ENCODE measurements at regions not wholly inside any gene's neighbourhood (a gene's known extent, or its start where the extent isn't known, plus 50 kb on each side); places are given as distances from the start of the nearest gene placed in this dataset.

DNA sequence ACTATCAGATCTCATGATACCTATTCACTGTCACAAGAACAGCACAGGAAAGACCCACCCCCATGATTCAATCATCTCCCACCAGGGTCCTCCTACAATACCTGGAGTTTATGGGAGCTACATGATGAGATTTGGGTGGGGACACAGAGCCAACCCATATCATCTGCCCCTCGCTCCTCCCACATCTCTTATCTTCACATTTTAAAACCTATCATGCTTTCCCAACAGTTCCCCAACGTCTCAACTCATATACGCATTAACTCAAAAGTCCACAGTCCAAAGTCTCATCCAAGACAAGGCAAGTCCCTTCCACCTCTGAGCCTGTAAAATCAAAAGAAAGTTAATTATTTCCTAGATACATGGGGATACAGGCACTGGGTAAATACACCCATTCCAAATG lies 1185.2 kb downstream of the PCDH7 start:
- no peak overlapping the region for H2BK5ac ChIP-seq (ENCODE audit: insufficient read length, low read length)
- H2AK5ac ChIP-seq (ENCODE audit: insufficient read length, low read length) = no peak overlapping the region
- no peak overlapping the region for H2BK12ac ChIP-seq (ENCODE audit: insufficient read length, low read depth, low read length)
- H4K5ac ChIP-seq (ENCODE audit: insufficient read length, low read depth, low read length) = no peak overlapping the region
- Mint-ChIP-seq H3K27me3 (ENCODE audit: low read depth) (no peaks in the 10 kb centered on the region), H3K4me3 (no peak overlapping the region), H3K9me3 (peaks cover 16 to 17% of the 10 kb centered on the region in 2 experiments), H3K36me3 (ENCODE audit: insufficient read depth in 1 of 3, low read depth in 3 of 3) (peaks cover 9 to 20% (median 10%) of the 10 kb centered on the region in 3 experiments; a peak in 6 of 7 replicates), H3K27ac (no peak overlapping the region), H3K4me1 (no peaks in the 10 kb centered on the region)
- H3K9me3 ChIP-seq (ENCODE audit: control insufficient read depth, low read depth, low read length) = peaks cover 8% of the 10 kb centered on the region
- no peaks in the 10 kb centered on the region for H4K20me1 ChIP-seq (ENCODE audit: control insufficient read depth, insufficient read depth, insufficient read length)
- DNase-seq = no peak
- no peak overlapping the region for H2BK20ac ChIP-seq (ENCODE audit: low read depth, low read length, poor library complexity, severe bottlenecking)
- H3K4me1 ChIP-seq (ENCODE audit: insufficient read depth, low read length) = no peaks in the 10 kb centered on the region
- H3K56ac ChIP-seq (ENCODE audit: insufficient read length, low read depth, low read length) = no peak overlapping the region
- no peak overlapping the region for H3K14ac ChIP-seq (ENCODE audit: insufficient read depth, low read length)
- no peaks in the 10 kb centered on the region for H3K27me3 ChIP-seq (ENCODE audit: insufficient read depth, low read length)
- no peak overlapping the region for H3K18ac ChIP-seq (ENCODE audit: insufficient read length, low read depth, low read length)
- no peaks in the 10 kb centered on the region for H3K23me2 ChIP-seq (ENCODE audit: insufficient read length, low read depth, low read length, poor library complexity, severe bottlenecking)
- no peak overlapping the region for H3K4me2 ChIP-seq (ENCODE audit: insufficient read depth, insufficient read length, low read length)
- H3K79me1 ChIP-seq (ENCODE audit: insufficient read depth, low read depth, low read length, poor library complexity, severe bottlenecking) = no peaks in the 10 kb centered on the region
- H3K79me2 ChIP-seq (ENCODE audit: insufficient read depth, low read length) = no peaks in the 10 kb centered on the region
- no peak overlapping the region for H2BK15ac ChIP-seq (ENCODE audit: low read depth, low read length)
- TF ChIP-seq, protein P1, sequence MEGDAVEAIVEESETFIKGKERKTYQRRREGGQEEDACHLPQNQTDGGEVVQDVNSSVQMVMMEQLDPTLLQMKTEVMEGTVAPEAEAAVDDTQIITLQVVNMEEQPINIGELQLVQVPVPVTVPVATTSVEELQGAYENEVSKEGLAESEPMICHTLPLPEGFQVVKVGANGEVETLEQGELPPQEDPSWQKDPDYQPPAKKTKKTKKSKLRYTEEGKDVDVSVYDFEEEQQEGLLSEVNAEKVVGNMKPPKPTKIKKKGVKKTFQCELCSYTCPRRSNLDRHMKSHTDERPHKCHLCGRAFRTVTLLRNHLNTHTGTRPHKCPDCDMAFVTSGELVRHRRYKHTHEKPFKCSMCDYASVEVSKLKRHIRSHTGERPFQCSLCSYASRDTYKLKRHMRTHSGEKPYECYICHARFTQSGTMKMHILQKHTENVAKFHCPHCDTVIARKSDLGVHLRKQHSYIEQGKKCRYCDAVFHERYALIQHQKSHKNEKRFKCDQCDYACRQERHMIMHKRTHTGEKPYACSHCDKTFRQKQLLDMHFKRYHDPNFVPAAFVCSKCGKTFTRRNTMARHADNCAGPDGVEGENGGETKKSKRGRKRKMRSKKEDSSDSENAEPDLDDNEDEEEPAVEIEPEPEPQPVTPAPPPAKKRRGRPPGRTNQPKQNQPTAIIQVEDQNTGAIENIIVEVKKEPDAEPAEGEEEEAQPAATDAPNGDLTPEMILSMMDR (conservative IDR thresholded peaks at IDR 0.05) = no peak
- 100% methylated on average over 2 of the region's 3 CpGs for WGBS (ENCODE audit: extremely low coverage, insufficient read length, low lambda C conversion rate)
- no peak overlapping the region for H2AFZ ChIP-seq (ENCODE audit: low read length)
- no peak overlapping the region for H3T11ph ChIP-seq (ENCODE audit: low read length)
- no peak overlapping the region for H3K4ac ChIP-seq (ENCODE audit: low read depth, low read length)
- no peak overlapping the region for H3K27ac ChIP-seq (ENCODE audit: insufficient read length, low read depth, low read length)
- no peak overlapping the region for H3K23ac ChIP-seq (ENCODE audit: insufficient read length, low read depth, low read length)
- no peak overlapping the region for H4K8ac ChIP-seq (replicated peaks; ENCODE audit: insufficient read length, low read depth, low read length)
- H4K91ac ChIP-seq (ENCODE audit: insufficient read length, low read depth, low read length) = no peak overlapping the region
- H3K9ac ChIP-seq (ENCODE audit: extremely low read depth, insufficient read length, low read length) = no peak overlapping the region
- no peak overlapping the region for H2BK120ac ChIP-seq (ENCODE audit: low read depth, low read length, poor library complexity, severe bottlenecking)

All from H9 (cell line).